SK-N-MC (cell line): ENCODE measurements at regions not wholly inside any gene's neighbourhood (a gene's known extent, or its start where the extent isn't known, plus 50 kb on each side); places are given as distances from the start of the nearest gene placed in this dataset.
A peak's percentile ranks its signal among the peaks of the same experiment; 100 is the strongest.

Experiments
- DNase-seq: peaks from one replicate; pipeline ENCODE4 v3.0.0-alpha.2; 2011; ENCODE audit warnings: low read depth, low spot score
- H3K27ac ChIP-seq: fragments of 200-600 bp; sonication (generic); 2 replicates; pipeline ENCODE4 v1.5.1; 2016; ENCODE audit warnings: mixed run types
- H3K36me3 ChIP-seq: fragments of 200-600 bp; sonication (generic); 2 replicates; pipeline ENCODE4 v1.6.1; 2017; ENCODE audit warnings: antibody characterized with exemption, low read length, mixed read lengths; ENCODE audit not compliant: insufficient read depth
- H3K4me3 ChIP-seq: fragments of 200-600 bp; sonication (generic); 2 replicates; pipeline ENCODE4 v1.5.1; 2016
- H3K9ac ChIP-seq: fragments of 200-600 bp; sonication (generic); 2 replicates; pipeline ENCODE4 v1.8.0; 2017; ENCODE audit warnings: mixed run types, mixed read lengths; ENCODE audit not compliant: insufficient read length
- H3K9me3 ChIP-seq: fragments of 200-600 bp; sonication (generic); 2 replicates; pipeline ENCODE4 v1.6.1; 2017; ENCODE audit warnings: low read depth, mild to moderate bottlenecking, antibody characterized with exemption, low read length, moderate library complexity, mixed read lengths
- EZH2 ChIP-seq: fragments of 200-600 bp; sonication (generic); IDR thresholded peaks from one replicate; pipeline ENCODE4 v1.6.1; 2017; ENCODE audit warnings: antibody characterized with exemption
- FOXP2 ChIP-seq: optimal IDR thresholded peaks from 2 replicates; pipeline ENCODE3; 2011; ENCODE audit warnings: mild to moderate bottlenecking, moderate library complexity; ENCODE audit not compliant: insufficient read depth; ENCODE audit errors: extremely low read length, control extremely low read depth
- POLR2AphosphoS5 ChIP-seq: IDR thresholded peaks from 2 replicates; pipeline ENCODE4 v1.6.1; 2012; ENCODE audit warnings: mild to moderate bottlenecking, low read depth, low read length, borderline replicate concordance

DNA sequence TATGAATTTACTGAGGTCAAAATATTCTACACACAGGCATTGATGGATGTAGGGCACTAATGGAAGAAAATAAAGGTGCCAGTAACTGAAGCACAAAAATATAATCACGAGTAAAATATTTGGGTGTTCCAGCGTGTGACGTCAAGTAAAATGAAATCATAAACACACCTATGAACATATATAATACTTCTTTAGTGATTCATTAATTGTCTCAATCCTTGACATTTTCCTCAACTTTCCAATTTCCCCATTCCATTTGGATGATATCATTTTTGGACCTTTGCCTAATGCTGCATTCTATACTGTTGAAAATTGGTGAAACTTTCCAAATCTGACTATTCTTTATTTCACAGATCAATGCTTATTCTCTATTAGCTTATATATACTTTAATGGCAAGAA, 649.3 kb downstream of the GALC start:
- Histone ChIP-seq H3K9ac (no peak overlapping the region), H3K4me3 (no peak overlapping the region), H3K27ac (no peak overlapping the region), H3K9me3 (no peaks in the 10 kb centered on the region), H3K36me3 (no peaks in the 10 kb centered on the region)
- no peak for DNase-seq
- TF ChIP-seq FOXP2 = no peak
- TF ChIP-seq EZH2 = no peak
- no peak for TF ChIP-seq POLR2AphosphoS5

DNA sequence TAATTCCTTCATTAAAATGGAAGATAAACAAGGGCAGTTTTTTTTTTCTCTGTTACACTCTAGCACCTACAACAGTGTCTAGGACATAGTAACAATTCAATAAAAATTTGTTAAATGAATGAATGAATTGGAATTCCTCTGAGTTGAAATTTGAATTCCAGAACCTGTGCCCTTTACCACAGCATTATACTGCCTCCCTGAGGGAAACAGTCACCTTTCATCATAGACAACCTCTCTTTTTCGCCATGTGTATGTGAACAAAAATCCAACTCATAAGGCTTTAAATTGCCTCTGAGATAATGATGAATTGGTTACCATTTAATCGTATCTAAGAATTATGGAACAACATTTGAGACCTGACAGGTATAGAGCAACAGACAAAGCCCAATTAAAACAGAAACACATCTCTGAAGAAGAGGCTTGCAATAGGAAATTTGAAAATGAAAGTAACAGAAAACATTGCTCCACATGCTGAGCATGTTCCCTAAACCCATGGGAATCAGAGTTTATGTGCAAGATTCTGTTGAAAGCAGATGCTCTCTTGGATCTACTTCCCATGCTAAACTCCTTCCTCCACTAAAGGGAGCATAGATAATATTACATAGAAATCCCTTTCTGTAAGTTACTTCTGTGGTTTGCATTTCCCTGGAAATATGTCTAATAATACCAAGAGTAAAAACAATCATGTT, 657.8 kb downstream of the GALC start:
- peak overlapping the region; percentile 46; the same call in 1 of the 2 replicates for H3K4me3 ChIP-seq
- no peaks in the 10 kb centered on the region for H3K36me3 ChIP-seq
- H3K9me3 ChIP-seq = no peaks in the 10 kb centered on the region
- no peak for TF ChIP-seq POLR2AphosphoS5
- no peak for TF ChIP-seq EZH2
- TF ChIP-seq FOXP2 = no peak
- no peak for DNase-seq
- H3K9ac ChIP-seq = peak overlapping the region; percentile 2
- H3K27ac ChIP-seq = no peak overlapping the region

DNA sequence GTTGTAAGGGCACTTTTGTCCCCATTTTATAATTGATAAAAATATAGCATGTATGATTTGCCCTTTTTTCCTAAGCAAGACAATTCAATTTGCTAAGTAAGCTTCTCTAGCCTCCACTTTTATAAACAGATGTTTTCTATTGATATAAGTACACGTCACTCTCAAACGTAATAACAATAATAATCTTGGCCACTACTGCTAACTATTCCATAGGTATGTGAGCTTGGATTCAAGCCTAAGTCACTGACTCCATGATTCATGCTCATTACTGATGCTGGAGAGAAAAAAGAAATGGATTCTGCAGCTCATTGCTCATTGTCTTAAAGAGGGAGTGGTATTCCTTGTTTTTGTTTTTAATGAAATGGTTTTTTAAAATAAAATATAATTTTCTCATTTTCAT, 661.0 kb downstream of the GALC start:
- Histone ChIP-seq H3K36me3 (no peaks in the 10 kb centered on the region), H3K9ac (no peak overlapping the region), H3K9me3 (no peaks in the 10 kb centered on the region), H3K27ac (no peak overlapping the region), H3K4me3 (no peak overlapping the region)
- TF ChIP-seq EZH2 (no peak), POLR2AphosphoS5 (no peak), FOXP2 (no peak)
- no peak for DNase-seq

DNA sequence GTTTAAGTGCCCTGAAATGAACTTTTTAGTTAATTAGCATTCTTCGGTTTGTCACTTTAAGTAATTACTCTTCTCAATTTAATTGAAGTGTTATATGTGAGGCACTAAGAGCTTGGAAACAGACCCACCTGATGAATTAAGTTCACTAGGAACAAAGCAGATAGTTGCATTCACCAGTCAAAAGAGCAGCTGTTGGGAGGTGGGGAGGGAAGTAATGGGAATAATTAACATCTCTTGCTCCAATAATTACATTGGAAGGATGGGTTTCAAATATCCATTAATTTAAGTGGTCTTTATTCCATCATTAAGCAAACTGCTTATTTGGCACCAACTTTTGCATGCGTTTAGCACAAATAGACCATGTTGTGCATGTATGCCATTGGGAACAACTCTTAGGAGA, 667.2 kb downstream of the GALC start:
- TF ChIP-seq POLR2AphosphoS5 (no peak), EZH2 (no peak), FOXP2 (no peak)
- no peak for DNase-seq

DNA sequence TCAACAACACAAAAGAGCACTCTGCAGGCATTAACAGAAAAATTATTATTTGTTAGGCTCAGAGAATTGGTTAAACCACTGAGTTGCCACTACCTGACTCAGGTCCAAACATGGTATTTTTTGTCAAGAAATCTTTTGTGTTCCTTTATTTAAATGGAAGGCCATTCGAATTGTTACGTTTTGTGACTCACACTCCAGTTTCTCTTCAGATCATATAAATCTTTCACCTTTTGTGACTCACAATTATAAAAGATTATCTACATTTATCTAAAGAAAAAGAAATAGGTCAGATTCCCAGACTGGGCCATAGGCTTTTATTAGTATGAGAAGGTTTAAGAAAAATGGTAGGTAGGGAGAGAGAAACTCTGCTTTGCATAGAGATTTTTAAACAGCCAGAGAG, 669.8 kb downstream of the GALC start:
- no peaks in the 10 kb centered on the region for H3K36me3 ChIP-seq
- no peak for DNase-seq
- H3K9ac ChIP-seq = no peak overlapping the region
- no peak overlapping the region for H3K27ac ChIP-seq
- no peak for TF ChIP-seq EZH2
- TF ChIP-seq FOXP2 = no peak
- no peak for TF ChIP-seq POLR2AphosphoS5
- H3K4me3 ChIP-seq = no peak overlapping the region
- H3K9me3 ChIP-seq = no peaks in the 10 kb centered on the region

More for the DNA sequence above, 667.2 kb downstream of the GALC start:
- H3K9ac ChIP-seq = no peak overlapping the region
- no peak overlapping the region for H3K27ac ChIP-seq
- H3K36me3 ChIP-seq = no peaks in the 10 kb centered on the region
- no peak overlapping the region for H3K4me3 ChIP-seq
- H3K9me3 ChIP-seq = no peaks in the 10 kb centered on the region

GRCh38 chr14:87321548-87321947, 671.4 kb downstream of the GALC start:
- no peaks in the 10 kb centered on the region for H3K36me3 ChIP-seq
- no peak for DNase-seq
- TF ChIP-seq EZH2 = no peak
- no peak overlapping the region for H3K27ac ChIP-seq
- H3K9ac ChIP-seq = no peak overlapping the region
- no peaks in the 10 kb centered on the region for H3K9me3 ChIP-seq
- H3K4me3 ChIP-seq = no peak overlapping the region

GRCh38 chr14:87312894-87313205, 680.1 kb downstream of the GALC start:
- TF ChIP-seq EZH2 = no peak
- TF ChIP-seq POLR2AphosphoS5 = no peak
- no peak for TF ChIP-seq FOXP2
- Histone ChIP-seq H3K27ac (no peak overlapping the region), H3K36me3 (no peaks in the 10 kb centered on the region)

DNA sequence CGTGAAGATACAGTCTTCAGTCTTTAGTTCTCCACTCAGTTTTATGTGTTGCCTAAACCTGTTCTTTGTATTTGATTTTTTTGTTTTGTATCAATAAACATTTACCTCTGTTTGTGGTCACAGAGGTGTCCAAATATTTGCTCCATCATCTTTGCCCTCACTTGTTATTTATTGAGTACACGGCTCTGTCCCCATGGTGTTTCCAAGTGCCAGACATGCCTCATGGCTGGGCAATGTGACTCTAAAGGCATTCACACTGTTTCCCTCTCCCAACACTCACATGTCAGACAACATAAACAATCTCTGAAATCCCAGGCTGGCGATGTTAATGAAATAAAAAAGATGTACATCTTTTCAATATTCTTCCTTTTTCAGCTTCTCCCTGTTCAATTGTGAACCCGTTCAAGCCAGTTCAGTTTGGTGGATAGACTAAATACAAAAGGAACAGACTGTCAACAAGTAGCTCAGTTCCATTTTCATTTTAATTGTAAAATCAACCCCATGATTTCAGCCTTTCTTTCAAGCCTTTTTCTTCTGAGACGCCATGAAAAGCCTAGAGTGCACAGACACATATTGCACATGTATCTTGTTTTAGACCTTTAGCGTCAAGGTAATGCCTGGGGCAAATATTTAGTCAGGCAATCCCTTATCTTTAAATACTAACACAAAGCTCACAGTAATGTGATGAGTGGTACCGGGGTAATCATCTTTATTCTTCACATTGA, 680.7 kb downstream of the GALC start:
- TF ChIP-seq FOXP2 = no peak
- TF ChIP-seq EZH2 = no peak
- H3K4me3 ChIP-seq = no peak overlapping the region
- H3K9me3 ChIP-seq = no peaks in the 10 kb centered on the region
- no peak for DNase-seq
- H3K9ac ChIP-seq = no peak overlapping the region
- no peak overlapping the region for H3K27ac ChIP-seq
- H3K36me3 ChIP-seq = no peaks in the 10 kb centered on the region

More at GRCh38 chr14:87312894-87313205, 680.1 kb downstream of the GALC start:
- no peak for DNase-seq
- Histone ChIP-seq H3K4me3 (no peak overlapping the region), H3K9ac (no peak overlapping the region), H3K9me3 (no peaks in the 10 kb centered on the region)

DNA sequence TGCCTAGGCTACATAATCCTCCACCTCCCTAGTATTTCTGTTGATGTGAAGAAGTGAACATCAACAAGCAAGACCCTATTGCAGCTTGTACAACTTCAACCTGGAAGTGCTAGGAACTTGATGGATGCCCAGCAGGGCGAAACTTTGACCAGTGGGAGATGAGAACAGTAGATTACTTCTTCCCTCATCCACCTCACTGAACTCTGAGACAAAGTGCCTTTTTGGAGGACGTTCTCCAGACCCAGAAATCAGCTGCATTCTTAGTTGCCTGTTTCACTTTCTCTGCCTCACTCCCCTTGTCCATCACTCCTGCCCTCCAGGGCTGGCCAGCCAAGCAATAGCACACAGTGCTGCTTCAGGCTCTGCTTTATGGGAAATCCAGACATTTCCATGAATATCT, 683.4 kb downstream of the GALC start:
- Histone ChIP-seq H3K9ac (no peak overlapping the region), H3K4me3 (no peak overlapping the region), H3K27ac (no peak overlapping the region), H3K36me3 (no peaks in the 10 kb centered on the region), H3K9me3 (no peaks in the 10 kb centered on the region)
- no peak for DNase-seq
- TF ChIP-seq FOXP2 = no peak
- TF ChIP-seq POLR2AphosphoS5 = no peak
- TF ChIP-seq EZH2 = no peak
